ENCODE measurements at regions not wholly inside any gene's neighbourhood (a gene's known extent, or its start where the extent isn't known, plus 50 kb on each side); places are given as distances from the start of the nearest gene placed in this dataset.

DNA sequence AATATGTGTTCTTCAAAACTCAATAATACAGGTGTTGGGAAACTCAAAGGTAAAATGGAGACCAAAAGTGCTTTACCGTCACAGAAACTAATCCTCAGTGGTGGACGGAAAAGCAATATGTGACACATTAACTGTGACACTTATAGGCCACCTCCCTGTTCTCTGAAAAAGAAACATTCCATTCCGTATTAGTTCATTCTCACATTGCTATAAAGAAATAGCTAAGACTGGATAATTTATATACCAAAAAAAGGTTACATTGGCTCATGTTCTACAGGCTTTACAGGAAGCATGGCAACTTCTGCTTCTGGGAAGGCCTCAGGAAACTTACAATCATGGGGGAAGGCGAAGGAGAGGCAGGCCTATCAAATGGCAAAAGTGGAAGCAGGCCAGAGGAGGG is 435.3 kb upstream of the HTR2A start:
- no peak overlapping the region for H3K4me3 ChIP-seq (ENCODE audit: low read depth, low read length)
- no peak for DNase-seq (ENCODE audit: low read depth)
- TF ChIP-seq POLR2A (IDR thresholded peaks at IDR 0.05; ENCODE audit: extremely low read depth, insufficient read length) (no peak), MYC (IDR thresholded peaks at IDR 0.05; ENCODE audit: low read depth, low read length) (no peak), CTCF (IDR thresholded peaks at IDR 0.05; ENCODE audit: low read depth, low read length) (no peak)
- TF ChIP-seq, protein P1, sequence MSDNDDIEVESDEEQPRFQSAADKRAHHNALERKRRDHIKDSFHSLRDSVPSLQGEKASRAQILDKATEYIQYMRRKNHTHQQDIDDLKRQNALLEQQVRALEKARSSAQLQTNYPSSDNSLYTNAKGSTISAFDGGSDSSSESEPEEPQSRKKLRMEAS (IDR thresholded peaks at IDR 0.05; ENCODE audit: low read depth, low read length), result no peak

DNA sequence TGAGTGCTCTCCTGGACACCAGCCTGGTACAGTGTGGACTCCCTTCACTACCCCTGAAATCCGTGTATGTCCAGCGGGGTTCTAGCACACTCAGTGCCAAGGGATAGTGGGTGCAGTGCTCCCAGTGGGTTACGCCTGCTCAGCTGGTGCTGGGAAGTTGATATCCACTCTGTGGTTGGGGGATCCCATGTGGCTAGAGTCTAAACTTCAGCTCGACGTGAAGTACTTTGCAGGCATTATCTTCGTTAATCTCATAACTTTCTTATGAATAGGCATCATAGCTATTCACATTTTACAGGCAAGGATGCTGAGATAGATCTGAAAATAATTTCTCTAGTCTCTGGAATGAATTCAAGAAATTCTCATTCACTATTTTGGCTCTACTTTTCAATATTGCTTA is 433.2 kb upstream of the HTR2A start:
- H3K4me3 ChIP-seq (ENCODE audit: low read depth, low read length), result no peak overlapping the region
- TF ChIP-seq MYC (IDR thresholded peaks at IDR 0.05; ENCODE audit: low read depth, low read length) (no peak), CTCF (IDR thresholded peaks at IDR 0.05; ENCODE audit: low read depth, low read length) (no peak), POLR2A (IDR thresholded peaks at IDR 0.05; ENCODE audit: extremely low read depth, insufficient read length) (no peak)
- TF ChIP-seq, protein P1 (IDR thresholded peaks at IDR 0.05; ENCODE audit: low read depth, low read length), result no peak
- no peak for DNase-seq (ENCODE audit: low read depth)

GRCh38 chr13:47327861-47328260 is 431.0 kb upstream of the HTR2A start:
- TF ChIP-seq CTCF (IDR thresholded peaks at IDR 0.05; ENCODE audit: low read depth, low read length), result no peak
- TF ChIP-seq, protein P1 (IDR thresholded peaks at IDR 0.05; ENCODE audit: low read depth, low read length), result no peak
- no peak for TF ChIP-seq POLR2A (IDR thresholded peaks at IDR 0.05; ENCODE audit: extremely low read depth, insufficient read length)
- no peak for TF ChIP-seq MYC (IDR thresholded peaks at IDR 0.05; ENCODE audit: low read depth, low read length)
- DNase-seq (ENCODE audit: low read depth), result no peak
- H3K4me3 ChIP-seq (ENCODE audit: low read depth, low read length), result no peak overlapping the region

DNA sequence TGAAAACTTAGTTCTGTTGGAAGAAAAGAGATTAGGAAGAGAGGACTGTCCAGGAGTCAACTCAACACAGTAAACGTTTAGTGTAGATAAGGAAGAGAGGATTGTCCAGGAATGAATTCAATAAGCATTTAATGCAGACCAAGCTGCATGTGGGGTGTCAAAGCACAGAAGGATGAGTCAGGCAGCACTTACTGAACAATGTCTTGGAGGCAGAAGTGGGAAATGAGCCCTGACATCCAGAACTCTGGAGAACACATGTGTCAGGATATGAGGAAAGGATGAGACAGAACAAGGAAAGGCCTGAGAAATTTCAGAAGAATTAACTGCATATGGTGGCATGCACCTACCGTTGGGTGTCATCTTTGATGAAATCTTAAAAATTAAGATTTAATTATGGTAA is 429.2 kb upstream of the HTR2A start:
- H3K4me3 ChIP-seq (ENCODE audit: low read depth, low read length), result no peak overlapping the region
- DNase-seq (ENCODE audit: low read depth), result no peak
- TF ChIP-seq, protein P1 (IDR thresholded peaks at IDR 0.05; ENCODE audit: low read depth, low read length), result no peak
- TF ChIP-seq POLR2A (IDR thresholded peaks at IDR 0.05; ENCODE audit: extremely low read depth, insufficient read length) (no peak), MYC (IDR thresholded peaks at IDR 0.05; ENCODE audit: low read depth, low read length) (no peak), CTCF (IDR thresholded peaks at IDR 0.05; ENCODE audit: low read depth, low read length) (no peak)

GRCh38 chr13:47317356-47317755 is 420.5 kb upstream of the HTR2A start:
- DNase-seq (ENCODE audit: low read depth), result no peak
- H3K4me3 ChIP-seq (ENCODE audit: low read depth, low read length), result no peak overlapping the region
- no peak for TF ChIP-seq CTCF (IDR thresholded peaks at IDR 0.05; ENCODE audit: low read depth, low read length)
- TF ChIP-seq, protein P1 (IDR thresholded peaks at IDR 0.05; ENCODE audit: low read depth, low read length), result no peak
- TF ChIP-seq MYC (IDR thresholded peaks at IDR 0.05; ENCODE audit: low read depth, low read length), result no peak
- TF ChIP-seq POLR2A (IDR thresholded peaks at IDR 0.05; ENCODE audit: extremely low read depth, insufficient read length), result no peak

DNA sequence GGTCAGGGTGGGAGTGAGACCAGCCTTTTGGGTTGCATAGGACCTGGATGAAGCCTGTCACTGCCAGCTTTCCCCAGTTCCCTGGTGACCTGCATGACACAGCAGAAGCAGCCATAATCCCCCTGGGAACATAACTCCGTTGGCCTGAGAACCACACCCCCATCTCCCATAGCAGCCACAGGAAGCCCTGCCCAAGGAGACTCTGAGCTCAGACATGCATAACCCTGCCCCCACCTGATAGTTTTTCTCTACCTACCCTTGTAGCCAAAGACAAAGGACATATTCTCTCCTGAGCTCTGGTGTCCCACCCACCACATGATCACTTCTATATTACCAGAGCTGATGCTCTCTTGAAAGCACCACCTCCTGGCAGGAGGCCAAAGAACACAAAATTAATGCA is 413.5 kb upstream of the HTR2A start:
- no peak overlapping the region for H3K4me3 ChIP-seq (ENCODE audit: low read depth, low read length)
- TF ChIP-seq MYC (IDR thresholded peaks at IDR 0.05; ENCODE audit: low read depth, low read length) (no peak), POLR2A (IDR thresholded peaks at IDR 0.05; ENCODE audit: extremely low read depth, insufficient read length) (no peak), CTCF (IDR thresholded peaks at IDR 0.05; ENCODE audit: low read depth, low read length) (no peak)
- TF ChIP-seq, protein P1 (IDR thresholded peaks at IDR 0.05; ENCODE audit: low read depth, low read length), result no peak
- peak; percentile 89 for DNase-seq (ENCODE audit: low read depth)

Measured in NB4 (cell line).